Muscle layer of duodenum (tissue), 2 donors: ENCODE measurements at regions not wholly inside any gene's neighbourhood (a gene's known extent, or its start where the extent isn't known, plus 50 kb on each side); places are given as distances from the start of the nearest gene placed in this dataset.
A peak's percentile ranks its signal among the peaks of the same experiment; 100 is the strongest.
"Not testable (repeated sequence)": the region's sequence is repeated elsewhere in the genome, so short reads cannot be mapped to it uniquely, and the experiment has no call there.

Experiments used
- H3K27ac ChIP-seq: one replicate; pipeline ENCODE4 v1.7.0; 2013; ENCODE audit warnings: mild to moderate bottlenecking, low read length
- H3K27me3 ChIP-seq: one replicate; pipeline ENCODE4 v1.7.0; 2013; ENCODE audit warnings: low read depth, mild to moderate bottlenecking, control low read depth, low read length
- H3K36me3 ChIP-seq, 2 donors: one replicate each; pipeline ENCODE4 v1.7.0; 2013; ENCODE audit warnings: low read length in 2 of 2, control low read depth in 1 of 2, mild to moderate bottlenecking in 1 of 2; ENCODE audit not compliant: insufficient read depth in 2 of 2, control insufficient read depth in 1 of 2
- H3K4me1 ChIP-seq, 2 donors: one replicate each; pipeline ENCODE4 v1.7.0; 2013; ENCODE audit warnings: low read length in 2 of 2, mild to moderate bottlenecking in 2 of 2, control low read depth in 1 of 2, moderate library complexity in 1 of 2; ENCODE audit not compliant: insufficient read depth in 2 of 2, control insufficient read depth in 1 of 2
- H3K4me3 ChIP-seq, 2 donors: one replicate each; pipeline ENCODE4 v1.7.0; 2013; ENCODE audit warnings: low read length in 2 of 2, low read depth in 1 of 2, mild to moderate bottlenecking in 1 of 2
- H3K9me3 ChIP-seq, 2 donors: one replicate each; pipeline ENCODE4 v1.7.0; 2013; ENCODE audit warnings: low read length in 2 of 2, control low read depth in 1 of 2, mild to moderate bottlenecking in 1 of 2; ENCODE audit not compliant: control insufficient read depth in 1 of 2
- donor health status: healthy.

GRCh38 chr2:242089213-242089549 is 219.7 kb downstream of the RTP5 start:
- peak overlapping the region in 1 of 2 donors; percentile 85 for H3K4me3 ChIP-seq
- not testable (repeated sequence) for H3K9me3 ChIP-seq, H3K27me3 ChIP-seq, H3K27ac ChIP-seq, H3K36me3 ChIP-seq, H3K4me1 ChIP-seq

- H3K4me1 ChIP-seq, H3K27me3 ChIP-seq, H3K27ac ChIP-seq, H3K4me3 ChIP-seq, H3K9me3 ChIP-seq: not testable (repeated sequence)
- H3K36me3 ChIP-seq, result peaks cover 0 to 12% of the 10 kb centered on the region in 2 donors
Observed at GRCh38 chr2:242097278-242097677, 227.7 kb downstream of the RTP5 start.

- no peak overlapping the region for H3K27ac ChIP-seq
- H3K36me3 ChIP-seq, result peaks cover 0 to 12% of the 10 kb centered on the region in 2 donors
- no peaks in the 10 kb centered on the region for H3K4me1 ChIP-seq
- no peaks in the 10 kb centered on the region for H3K27me3 ChIP-seq
- H3K9me3 ChIP-seq, result no peaks in the 10 kb centered on the region
- H3K4me3 ChIP-seq, result no peak overlapping the region
Observed at GRCh38 chr2:242098034-242098433, 228.5 kb downstream of the RTP5 start.

- Histone ChIP-seq H3K36me3 (peaks cover 0 to 12% of the 10 kb centered on the region in 2 donors), H3K4me3 (no peak overlapping the region), H3K4me1 (no peaks in the 10 kb centered on the region), H3K9me3 (no peaks in the 10 kb centered on the region), H3K27ac (no peak overlapping the region), H3K27me3 (no peaks in the 10 kb centered on the region)
Observed at GRCh38 chr2:242098445-242099128, 229.1 kb downstream of the RTP5 start.

GRCh38 chr2:242103093-242103492 is 233.6 kb downstream of the RTP5 start:
- H3K36me3 ChIP-seq, H3K27me3 ChIP-seq, H3K27ac ChIP-seq: not testable (repeated sequence)

GRCh38 chr2:242104202-242104956 is 234.8 kb downstream of the RTP5 start:
- H3K27ac ChIP-seq, H3K9me3 ChIP-seq, H3K4me1 ChIP-seq, H3K4me3 ChIP-seq, H3K27me3 ChIP-seq, H3K36me3 ChIP-seq: not testable (repeated sequence)

More at GRCh38 chr2:242103093-242103492, 233.6 kb downstream of the RTP5 start:
- not testable (repeated sequence) for H3K4me3 ChIP-seq, H3K4me1 ChIP-seq, H3K9me3 ChIP-seq

GRCh38 chr2:242107065-242107464 is 237.5 kb downstream of the RTP5 start:
- not testable (repeated sequence) for H3K4me1 ChIP-seq, H3K27me3 ChIP-seq, H3K36me3 ChIP-seq, H3K4me3 ChIP-seq, H3K9me3 ChIP-seq, H3K27ac ChIP-seq

- not testable (repeated sequence) for H3K4me3 ChIP-seq, H3K27me3 ChIP-seq, H3K36me3 ChIP-seq, H3K4me1 ChIP-seq, H3K9me3 ChIP-seq, H3K27ac ChIP-seq
Observed at GRCh38 chr2:242108797-242109500, 239.4 kb downstream of the RTP5 start.

- not testable (repeated sequence) for H3K27ac ChIP-seq, H3K36me3 ChIP-seq, H3K4me3 ChIP-seq, H3K9me3 ChIP-seq, H3K4me1 ChIP-seq, H3K27me3 ChIP-seq
Observed at GRCh38 chr2:242109819-242110218, 240.3 kb downstream of the RTP5 start.

- H3K36me3 ChIP-seq, H3K27me3 ChIP-seq, H3K27ac ChIP-seq, H3K4me1 ChIP-seq, H3K9me3 ChIP-seq, H3K4me3 ChIP-seq: not testable (repeated sequence)
Observed at GRCh38 chr2:242111954-242112353, 242.4 kb downstream of the RTP5 start.

GRCh38 chr2:242113492-242113891 is 244.0 kb downstream of the RTP5 start:
- not testable (repeated sequence) for H3K4me1 ChIP-seq, H3K36me3 ChIP-seq, H3K27ac ChIP-seq, H3K9me3 ChIP-seq, H3K27me3 ChIP-seq, H3K4me3 ChIP-seq
